HG03175 (cell line): ENCODE measurements at regions not wholly inside any gene's neighbourhood (a gene's known extent, or its start where the extent isn't known, plus 50 kb on each side); places are given as distances from the start of the nearest gene placed in this dataset.
A peak's percentile ranks its signal among the peaks of the same experiment; 100 is the strongest.

Source experiments
- ATAC-seq: cut with Tn5 transposase; IDR thresholded peaks from one replicate; pipeline ENCODE4 v1.9.1; 2021; ENCODE audit warnings: mild to moderate bottlenecking, moderate library complexity; ENCODE audit not compliant: unreplicated experiment

- ATAC-seq: no peak
Measured at GRCh38 chr11:104830508-104830907, 67.8 kb downstream of the CASP12 start.

GRCh38 chr11:104830080-104830479, 68.2 kb downstream of the CASP12 start:
- no peak for ATAC-seq

- no peak for ATAC-seq
Measured at GRCh38 chr11:104826772-104827171, 71.5 kb downstream of the CASP12 start.

GRCh38 chr11:104823657-104824056, 74.6 kb downstream of the CASP12 start:
- no peak for ATAC-seq

- ATAC-seq: no peak
Measured at GRCh38 chr11:104820431-104820830, 77.8 kb downstream of the CASP12 start.

GRCh38 chr11:104819603-104820002, 78.7 kb downstream of the CASP12 start:
- peak; percentile 51 for ATAC-seq

GRCh38 chr11:104819107-104819506, 79.2 kb downstream of the CASP12 start:
- no peak for ATAC-seq

- no peak for ATAC-seq
Measured at GRCh38 chr11:104817973-104818372, 80.3 kb downstream of the CASP12 start.

GRCh38 chr11:104813532-104813931, 84.7 kb downstream of the CASP12 start:
- no peak for ATAC-seq

- no peak for ATAC-seq
Measured at GRCh38 chr11:104812103-104812788, 86.0 kb downstream of the CASP12 start.

- no peak for ATAC-seq
Measured at GRCh38 chr11:104803776-104804175, 94.5 kb downstream of the CASP12 start.

- peak; percentile 91 for ATAC-seq
Measured at GRCh38 chr11:104799251-104799650, 99.0 kb downstream of the CASP12 start.

GRCh38 chr11:104798789-104799188, 99.5 kb downstream of the CASP12 start:
- peak; percentile 37 for ATAC-seq

GRCh38 chr11:104796301-104796700, 102.0 kb downstream of the CASP12 start:
- no peak for ATAC-seq

- ATAC-seq: no peak
Measured at GRCh38 chr11:104795501-104796213, 102.6 kb downstream of the CASP12 start.

GRCh38 chr11:104792861-104793260, 105.4 kb downstream of the CASP12 start:
- ATAC-seq: no peak

- ATAC-seq: no peak
Measured at GRCh38 chr11:104791896-104792295, 106.4 kb downstream of the CASP12 start.

- no peak for ATAC-seq
Measured at GRCh38 chr11:104784684-104785460, 113.4 kb downstream of the CASP12 start.

- no peak for ATAC-seq
Measured at GRCh38 chr11:104783241-104783640, 115.0 kb downstream of the CASP12 start.

- no peak for ATAC-seq
Measured at GRCh38 chr11:104782377-104782754, 115.9 kb downstream of the CASP12 start.

GRCh38 chr11:104781719-104782376, 116.4 kb downstream of the CASP12 start:
- no peak for ATAC-seq
